Thyroid gland (tissue), 4 donors: ENCODE measurements at regions not wholly inside any gene's neighbourhood (a gene's known extent, or its start where the extent isn't known, plus 50 kb on each side); places are given as distances from the start of the nearest gene placed in this dataset.

Experiments used
- DNase-seq, 2 donors: peaks; one replicate each; pipeline ENCODE4 v3.0.0-alpha.2; 2019
- H3K27ac ChIP-seq, 3 donors: fragments of 200-600 bp; sonication (generic); 1 replicate in 2 of 3; 2 replicates in 1 of 3; pipeline ENCODE4 v1.5.1; 2016 to 2019; ENCODE audit warnings: mild to moderate bottlenecking in 1 of 3, moderate library complexity in 1 of 3
- H3K27me3 ChIP-seq: fragments of 200-600 bp; sonication (generic); one replicate; pipeline ENCODE4 v1.5.1; 2019
- H3K36me3 ChIP-seq, 2 donors: fragments of 200-600 bp; sonication (generic); one replicate each; pipeline ENCODE4 v1.5.1; 2016 to 2019
- H3K4me1 ChIP-seq, 2 donors: fragments of 200-600 bp; sonication (generic); one replicate each; pipeline ENCODE4 v1.5.1; 2017 to 2019
- H3K4me3 ChIP-seq, 3 donors: fragments of 200-600 bp; sonication (generic); replicated peaks in 1 of 3; 1 replicate in 2 of 3; 2 replicates in 1 of 3; pipeline ENCODE4 v1.5.1; 2016; ENCODE audit warnings: mild to moderate bottlenecking in 1 of 3
- H3K9me3 ChIP-seq: fragments of 200-600 bp; sonication (generic); one replicate; pipeline ENCODE4 v1.5.1; 2017
- CTCF ChIP-seq, 6 experiments: fragments of 200-600 bp in 3 of 6; fragments of 450-650 bp in 3 of 6; sonication (generic) in 3 of 6; IDR thresholded peaks; one replicate each; pipeline ENCODE4 v1.5.1; 2016 to 2019; ENCODE audit warnings: antibody characterized with exemption in 6 of 6, mild to moderate bottlenecking in 2 of 6, inconsistent platforms in 1 of 6, moderate library complexity in 1 of 6
- POLR2A ChIP-seq, 2 donors: fragments of 450-650 bp; IDR thresholded peaks; one replicate each; pipeline ENCODE4 v1.6.1; 2017; ENCODE audit warnings: antibody characterized with exemption in 2 of 2, mild to moderate bottlenecking in 2 of 2, moderate library complexity in 1 of 2
- WGBS, 2 donors: methylation state at CpG; one replicate each; pipeline ENCODE4 v1.1.5; 2017; 5-methylcytosine and 5-hydroxymethylcytosine counted together
- intact Hi-C: fragments of 100-400 bp; cut with DNase I; formaldehyde crosslinking; loops from one replicate; pipeline ENCODE4 v1.15.1; 2023

- no peaks in the 10 kb centered on the region for H3K27me3 ChIP-seq
- TF ChIP-seq POLR2A (IDR thresholded peaks at IDR 0.05): no peak
- no peak for TF ChIP-seq CTCF (IDR thresholded peaks at IDR 0.05)
Observed at GRCh38 chr14:103247169-103247606, 86.8 kb upstream of the EIF5 start.

GRCh38 chr14:103250181-103250580, 83.9 kb upstream of the EIF5 start:
- no peaks in the 10 kb centered on the region for H3K4me1 ChIP-seq
- no peaks in the 10 kb centered on the region for H3K36me3 ChIP-seq
- no peaks in the 10 kb centered on the region for H3K9me3 ChIP-seq
- no peaks in the 10 kb centered on the region for H3K27me3 ChIP-seq
- no peak for TF ChIP-seq CTCF (IDR thresholded peaks at IDR 0.05)
- TF ChIP-seq POLR2A (IDR thresholded peaks at IDR 0.05): no peak
- intact Hi-C loops: no loop called here
- 80 to 92% methylated on average over 6 of the region's 6 CpGs for WGBS, 2 donors
- H3K27ac ChIP-seq: no peak overlapping the region
- DNase-seq: no peak
- H3K4me3 ChIP-seq: no peak overlapping the region

More at GRCh38 chr14:103247169-103247606, 86.8 kb upstream of the EIF5 start:
- Histone ChIP-seq H3K4me1 (no peaks in the 10 kb centered on the region), H3K4me3 (no peak overlapping the region), H3K36me3 (no peaks in the 10 kb centered on the region), H3K9me3 (no peaks in the 10 kb centered on the region), H3K27ac (no peak overlapping the region)
- 73 to 78% methylated on average over 7 of the region's 7 CpGs for WGBS, 2 donors
- no peak for DNase-seq
- intact Hi-C loops: no loop called here

GRCh38 chr14:103250874-103251273, 83.2 kb upstream of the EIF5 start:
- H3K27ac ChIP-seq: no peak overlapping the region

GRCh38 chr14:103255555-103255954, 78.5 kb upstream of the EIF5 start:
- 73 to 94% methylated on average over 3 to 4 of the region's 4 CpGs for WGBS, 2 donors
- intact Hi-C loops: no loop called here
- H3K27me3 ChIP-seq: no peaks in the 10 kb centered on the region
- DNase-seq: no peak
- H3K27ac ChIP-seq: no peak overlapping the region
- H3K4me1 ChIP-seq: no peaks in the 10 kb centered on the region
- H3K9me3 ChIP-seq: no peaks in the 10 kb centered on the region
- no peak for TF ChIP-seq POLR2A (IDR thresholded peaks at IDR 0.05)
- TF ChIP-seq CTCF (IDR thresholded peaks at IDR 0.05): no peak
- H3K4me3 ChIP-seq: no peak overlapping the region
- H3K36me3 ChIP-seq: no peaks in the 10 kb centered on the region

More at GRCh38 chr14:103250874-103251273, 83.2 kb upstream of the EIF5 start:
- no peak for DNase-seq
- intact Hi-C loops: no loop called here
- no peaks in the 10 kb centered on the region for H3K9me3 ChIP-seq
- no peak for TF ChIP-seq POLR2A (IDR thresholded peaks at IDR 0.05)
- no peak for TF ChIP-seq CTCF (IDR thresholded peaks at IDR 0.05)
- no peaks in the 10 kb centered on the region for H3K4me1 ChIP-seq
- H3K27me3 ChIP-seq: no peaks in the 10 kb centered on the region
- no peaks in the 10 kb centered on the region for H3K36me3 ChIP-seq
- WGBS, 2 donors: 81 to 87% methylated on average over 3 of the region's 3 CpGs
- no peak overlapping the region for H3K4me3 ChIP-seq

GRCh38 chr14:103256406-103256805, 77.6 kb upstream of the EIF5 start:
- TF ChIP-seq POLR2A (IDR thresholded peaks at IDR 0.05): no peak
- TF ChIP-seq CTCF (IDR thresholded peaks at IDR 0.05): no peak
- Histone ChIP-seq H3K27ac (no peak overlapping the region), H3K4me1 (no peaks in the 10 kb centered on the region), H3K9me3 (no peaks in the 10 kb centered on the region), H3K27me3 (no peaks in the 10 kb centered on the region), H3K36me3 (no peaks in the 10 kb centered on the region), H3K4me3 (no peak overlapping the region)
- intact Hi-C loops: no loop called here
- no peak for DNase-seq
- 53 to 61% methylated on average over 10 of the region's 10 CpGs for WGBS, 2 donors
